BJ (cell line): ENCODE measurements at regions not wholly inside any gene's neighbourhood (a gene's known extent, or its start where the extent isn't known, plus 50 kb on each side); places are given as distances from the start of the nearest gene placed in this dataset.
A peak's percentile ranks its signal among the peaks of the same experiment; 100 is the strongest.

ENCODE experiments used
- CTCF ChIA-PET: fragments of 350-600 bp; formaldehyde crosslinking; extraction: SDS; loops from one replicate; lab custom pipeline; 2021; ENCODE audit warnings: antibody characterized with exemption, inconsistent platforms; lab: Yijun Ruan, JAX
- POLR2A ChIA-PET: fragments of 300-600 bp; sonication (Branson Sonifier 250); formaldehyde crosslinking; extraction: SDS; loops from one replicate; lab custom pipeline; 2021; ENCODE audit warnings: antibody characterized with exemption; lab: Charles Lee
- DNase-seq: peaks from one replicate; pipeline ENCODE4 v3.0.0-alpha.2; 2011; ENCODE audit warnings: low read depth
- H3K27me3 ChIP-seq: 2 replicates; pipeline ENCODE4 v1.6.0; 2011; ENCODE audit warnings: low read length; ENCODE audit not compliant: control insufficient read depth, insufficient read depth
- H3K36me3 ChIP-seq: 2 replicates; pipeline ENCODE4 v1.5.1; 2011; ENCODE audit warnings: low read length; ENCODE audit not compliant: control insufficient read depth, insufficient read depth
- H3K4me3 ChIP-seq: 2 replicates; pipeline ENCODE4 v1.5.1; 2011; ENCODE audit warnings: low read depth, mild to moderate bottlenecking, control low read depth, low read length
- TF ChIP-seq, protein P1 (sequence below): IDR thresholded peaks from 2 replicates; pipeline ENCODE4 v1.5.1; 2011; ENCODE audit warnings: low read depth, mild to moderate bottlenecking, control low read depth, inconsistent platforms, low read length, moderate library complexity; ENCODE audit not compliant: insufficient read depth

DNA sequence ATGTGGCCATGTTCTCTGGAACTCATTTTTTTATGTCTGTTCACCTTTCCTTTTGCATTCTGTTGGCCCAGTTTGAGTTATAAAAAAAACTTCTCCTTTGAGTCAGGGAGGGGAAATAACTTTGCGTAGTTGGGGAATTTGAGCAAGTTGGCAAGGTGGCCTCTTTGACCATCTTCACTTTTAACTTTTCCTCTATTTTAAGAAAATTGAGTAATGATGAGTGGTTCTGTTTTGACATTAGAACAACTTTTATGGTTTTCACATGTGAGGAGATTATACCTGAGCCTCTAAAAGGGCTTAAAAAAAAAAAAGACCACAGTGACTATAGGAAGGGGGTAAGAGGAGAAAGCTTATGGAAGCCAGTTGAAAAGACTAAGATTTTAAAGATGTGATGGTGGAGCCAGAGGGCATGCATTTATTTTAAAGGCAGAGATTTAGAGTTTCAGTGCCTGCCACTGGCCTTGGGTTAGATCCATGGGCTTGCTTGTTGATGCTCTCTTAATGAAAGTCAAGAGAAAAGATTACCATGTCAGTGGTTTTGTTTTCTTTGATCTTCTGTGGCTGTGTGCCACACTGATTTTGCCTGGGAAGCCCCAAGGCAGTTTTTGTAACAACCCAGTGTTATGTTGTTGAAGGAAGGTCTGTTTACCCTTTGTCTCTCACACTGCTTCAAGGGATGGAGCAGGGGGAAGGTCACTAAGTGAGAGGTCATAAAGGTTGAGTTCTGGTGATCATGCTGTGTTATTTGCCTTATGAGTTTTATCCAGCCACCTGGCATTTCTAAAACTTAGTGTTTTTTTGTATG lies 219.7 kb upstream of the CD180 start:
- Histone ChIP-seq H3K27me3 (no peaks in the 10 kb centered on the region), H3K4me3 (no peak overlapping the region), H3K36me3 (no peaks in the 10 kb centered on the region)
- DNase-seq: no peak
- CTCF ChIA-PET: no interaction called here
- POLR2A ChIA-PET: no interaction called here
- TF ChIP-seq, protein P1, sequence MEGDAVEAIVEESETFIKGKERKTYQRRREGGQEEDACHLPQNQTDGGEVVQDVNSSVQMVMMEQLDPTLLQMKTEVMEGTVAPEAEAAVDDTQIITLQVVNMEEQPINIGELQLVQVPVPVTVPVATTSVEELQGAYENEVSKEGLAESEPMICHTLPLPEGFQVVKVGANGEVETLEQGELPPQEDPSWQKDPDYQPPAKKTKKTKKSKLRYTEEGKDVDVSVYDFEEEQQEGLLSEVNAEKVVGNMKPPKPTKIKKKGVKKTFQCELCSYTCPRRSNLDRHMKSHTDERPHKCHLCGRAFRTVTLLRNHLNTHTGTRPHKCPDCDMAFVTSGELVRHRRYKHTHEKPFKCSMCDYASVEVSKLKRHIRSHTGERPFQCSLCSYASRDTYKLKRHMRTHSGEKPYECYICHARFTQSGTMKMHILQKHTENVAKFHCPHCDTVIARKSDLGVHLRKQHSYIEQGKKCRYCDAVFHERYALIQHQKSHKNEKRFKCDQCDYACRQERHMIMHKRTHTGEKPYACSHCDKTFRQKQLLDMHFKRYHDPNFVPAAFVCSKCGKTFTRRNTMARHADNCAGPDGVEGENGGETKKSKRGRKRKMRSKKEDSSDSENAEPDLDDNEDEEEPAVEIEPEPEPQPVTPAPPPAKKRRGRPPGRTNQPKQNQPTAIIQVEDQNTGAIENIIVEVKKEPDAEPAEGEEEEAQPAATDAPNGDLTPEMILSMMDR: no peak

DNA sequence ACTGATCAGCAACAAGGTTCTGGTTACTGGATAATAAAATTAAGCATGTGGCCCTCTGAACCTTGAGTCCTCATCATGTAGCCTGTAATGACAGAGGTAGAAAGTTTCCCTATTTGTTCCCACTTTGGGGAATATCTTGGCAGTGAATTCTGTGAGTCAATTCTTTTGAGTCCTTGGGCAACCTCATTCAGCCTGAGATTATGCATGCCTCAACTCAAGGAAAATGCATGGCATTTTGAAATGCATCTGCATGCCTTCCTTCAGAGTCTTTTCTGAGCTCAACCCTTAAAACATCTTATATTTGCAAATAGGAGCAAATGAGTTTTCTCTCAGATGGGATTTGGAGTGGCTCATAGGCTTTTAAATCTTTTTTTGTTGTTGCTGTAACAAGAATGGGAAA lies 218.1 kb upstream of the CD180 start:
- POLR2A ChIA-PET: no interaction called here
- H3K36me3 ChIP-seq: no peaks in the 10 kb centered on the region
- H3K27me3 ChIP-seq: no peaks in the 10 kb centered on the region
- peak; percentile 11 for DNase-seq
- H3K4me3 ChIP-seq: no peak overlapping the region
- CTCF ChIA-PET: interaction anchor here (1.4 kb wide), 1 partner anchor 168 kb away, joined by 3 read pairs; no protein-coding TSS in a partner anchor
- TF ChIP-seq, protein P1: no peak

DNA sequence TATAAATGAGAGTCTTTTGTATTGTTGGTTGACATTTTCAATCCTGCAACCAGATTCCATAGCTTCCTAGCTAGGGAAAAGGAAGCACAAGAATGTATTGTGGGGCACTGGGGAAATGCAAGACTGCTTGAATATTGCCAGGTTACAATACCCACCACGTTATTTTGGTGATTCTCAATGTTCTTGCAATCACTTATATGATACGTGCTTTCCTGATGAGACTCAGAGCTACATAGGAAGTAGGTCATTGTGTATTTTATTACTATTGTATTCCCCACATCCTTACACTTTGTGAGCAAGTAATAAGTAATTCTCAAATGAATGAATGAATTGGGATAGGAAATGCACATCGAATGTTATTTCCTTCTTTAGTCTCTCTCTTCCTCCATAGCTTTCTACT lies 217.1 kb upstream of the CD180 start:
- TF ChIP-seq, protein P1: no peak
- H3K27me3 ChIP-seq: no peaks in the 10 kb centered on the region
- DNase-seq: no peak
- no peak overlapping the region for H3K4me3 ChIP-seq
- ChIA-PET CTCF (interaction anchor here (1.4 kb wide), 2 partner anchors 15 to 167 kb away, joined by 3 to 4 read pairs; no protein-coding TSS in a partner anchor), POLR2A (no interaction called here)
- no peaks in the 10 kb centered on the region for H3K36me3 ChIP-seq

DNA sequence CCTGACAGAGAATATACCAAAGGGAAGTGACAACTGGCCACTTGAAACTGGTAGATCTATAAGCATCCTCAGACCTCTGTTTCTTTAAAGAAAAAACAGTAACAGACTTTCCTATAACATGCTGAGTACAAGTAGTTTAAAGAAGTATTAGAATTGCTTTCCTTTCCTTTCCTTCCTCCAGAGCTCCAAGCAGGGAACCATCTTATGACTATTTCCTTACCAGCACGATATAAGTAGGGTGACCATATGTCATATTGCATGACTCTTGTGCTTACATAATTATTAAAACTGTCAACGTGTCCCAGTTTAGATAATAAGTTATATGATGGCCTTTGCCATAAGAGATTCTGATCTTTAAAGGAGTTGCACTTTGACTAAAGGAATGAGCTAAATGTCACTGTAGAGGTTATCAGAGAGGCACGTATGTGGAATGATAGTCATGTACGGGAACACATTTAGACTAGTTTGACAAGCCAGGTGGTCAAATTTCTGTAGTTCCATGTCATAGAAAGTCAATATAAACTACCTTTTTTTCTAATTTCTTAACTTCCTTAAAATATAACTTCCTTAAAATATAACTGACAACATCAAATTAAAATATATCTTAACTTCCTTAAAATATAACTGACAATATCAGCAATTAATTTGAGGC lies 212.7 kb upstream of the CD180 start:
- ChIA-PET CTCF (no interaction called here), POLR2A (no interaction called here)
- DNase-seq: no peak
- H3K27me3 ChIP-seq: no peaks in the 10 kb centered on the region
- H3K4me3 ChIP-seq: no peak overlapping the region
- TF ChIP-seq, protein P1: no peak
- no peaks in the 10 kb centered on the region for H3K36me3 ChIP-seq

DNA sequence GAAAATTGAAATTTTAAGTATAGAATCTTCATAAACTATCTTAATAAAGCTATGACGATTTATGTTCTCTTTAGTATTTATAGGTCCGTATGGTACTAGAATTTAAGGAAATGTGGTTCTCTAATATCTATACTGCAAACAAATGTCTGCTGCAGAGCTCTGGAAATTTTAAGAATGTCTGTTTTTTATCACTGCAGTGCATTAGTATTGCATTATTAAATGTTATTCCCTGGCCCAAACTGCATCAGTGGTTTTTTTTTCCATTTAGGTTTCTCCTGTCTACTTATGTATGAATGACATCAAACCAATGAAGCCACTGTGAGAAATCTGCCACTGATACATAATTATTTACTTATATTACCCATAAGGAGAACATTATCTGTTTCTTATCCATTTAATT lies 211.4 kb upstream of the CD180 start:
- CTCF ChIA-PET: interaction anchor here (0.6 kb wide), 1 partner anchor 163 kb away, joined by 5 read pairs; no protein-coding TSS in a partner anchor
- Histone ChIP-seq H3K4me3 (no peak overlapping the region), H3K36me3 (no peaks in the 10 kb centered on the region), H3K27me3 (no peaks in the 10 kb centered on the region)
- POLR2A ChIA-PET: no interaction called here
- no peak for DNase-seq
- TF ChIP-seq, protein P1: no peak
